ENCODE measurements at regions not wholly inside any gene's neighbourhood (a gene's known extent, or its start where the extent isn't known, plus 50 kb on each side); places are given as distances from the start of the nearest gene placed in this dataset.

- TF ChIP-seq CTCF (IDR thresholded peaks at IDR 0.05): no peak
- no peak overlapping the region for H3K4me3 ChIP-seq
- H3K27ac ChIP-seq: no peak overlapping the region
- no peaks in the 10 kb centered on the region for H3K27me3 ChIP-seq
- no peak for DNase-seq
- H3K9me3 ChIP-seq: peaks cover 0 to 3% of the 10 kb centered on the region in 2 donors
- no peaks in the 10 kb centered on the region for H3K36me3 ChIP-seq
- intact Hi-C loops (cut with DNase I): no loop called here
- H3K4me1 ChIP-seq: no peaks in the 10 kb centered on the region
- ATAC-seq: no peak
Observed at GRCh38 chr4:179601671-179602070, 2159.4 kb upstream of the AGA start.

GRCh38 chr4:179605196-179605595 lies 2163.0 kb upstream of the AGA start:
- Histone ChIP-seq H3K9me3 (peaks cover 0 to 3% of the 10 kb centered on the region in 2 donors), H3K4me3 (no peak overlapping the region), H3K27me3 (no peaks in the 10 kb centered on the region), H3K27ac (no peak overlapping the region), H3K36me3 (no peaks in the 10 kb centered on the region), H3K4me1 (no peaks in the 10 kb centered on the region)
- no peak for ATAC-seq
- TF ChIP-seq CTCF (IDR thresholded peaks at IDR 0.05): no peak
- intact Hi-C loops (cut with DNase I): no loop called here
- no peak for DNase-seq

- H3K36me3 ChIP-seq: no peaks in the 10 kb centered on the region
- H3K27me3 ChIP-seq: no peaks in the 10 kb centered on the region
- DNase-seq (no peak), ATAC-seq (no peak)
- peaks cover 0 to 5% of the 10 kb centered on the region in 2 donors for H3K9me3 ChIP-seq
- no peak for TF ChIP-seq CTCF (IDR thresholded peaks at IDR 0.05)
- H3K27ac ChIP-seq: no peak overlapping the region
- H3K4me3 ChIP-seq: no peak overlapping the region
- no peaks in the 10 kb centered on the region for H3K4me1 ChIP-seq
- intact Hi-C loops (cut with DNase I): no loop called here
Observed at GRCh38 chr4:179607003-179607402, 2164.8 kb upstream of the AGA start.

- H3K27me3 ChIP-seq: no peaks in the 10 kb centered on the region
- no peak for TF ChIP-seq CTCF (IDR thresholded peaks at IDR 0.05)
- H3K9me3 ChIP-seq: peaks cover 0 to 4% of the 10 kb centered on the region in 2 donors
- H3K4me1 ChIP-seq: no peaks in the 10 kb centered on the region
- intact Hi-C loops (cut with DNase I): no loop called here
- no peak for DNase-seq
- H3K36me3 ChIP-seq: no peaks in the 10 kb centered on the region
- H3K27ac ChIP-seq: no peak overlapping the region
- no peak overlapping the region for H3K4me3 ChIP-seq
- ATAC-seq: no peak
Observed at GRCh38 chr4:179615704-179616103, 2173.5 kb upstream of the AGA start.

GRCh38 chr4:179618966-179619365 lies 2176.7 kb upstream of the AGA start:
- intact Hi-C loops (cut with DNase I): no loop called here
- H3K4me1 ChIP-seq: no peaks in the 10 kb centered on the region
- no peaks in the 10 kb centered on the region for H3K36me3 ChIP-seq
- no peak for DNase-seq
- no peak for TF ChIP-seq CTCF (IDR thresholded peaks at IDR 0.05)
- H3K27ac ChIP-seq: no peak overlapping the region
- no peak for ATAC-seq
- no peak overlapping the region for H3K4me3 ChIP-seq
- no peaks in the 10 kb centered on the region for H3K27me3 ChIP-seq
- H3K9me3 ChIP-seq: peaks cover 0 to 2% of the 10 kb centered on the region in 2 donors
